A673 (cell line): ENCODE measurements at regions not wholly inside any gene's neighbourhood (a gene's known extent, or its start where the extent isn't known, plus 50 kb on each side); places are given as distances from the start of the nearest gene placed in this dataset.

Experiments
- BruUV-seq: library from RNA; stranded (reverse); fragments of 400-500 nt; replicated peaks from 2 replicates; lab custom pipeline; 2021; lab: Mats Ljungman, UMichigan
- CTCF ChIA-PET: fragments of 300-600 bp; sonication (Branson Sonifier 250); formaldehyde crosslinking; loops from one replicate; lab custom pipeline; 2022; ENCODE audit warnings: antibody characterized with exemption; lab: Charles Lee
- POLR2A ChIA-PET: fragments of 300-600 bp; sonication (Branson Sonifier 250); formaldehyde crosslinking; loops from one replicate; lab custom pipeline; 2022; ENCODE audit warnings: antibody characterized with exemption; ENCODE audit not compliant: low non-redundant PET; lab: Charles Lee
- DNase-seq: peaks from one replicate; pipeline ENCODE4 v3.0.0-alpha.2; 2015; ENCODE audit warnings: low spot score
- H3K27ac ChIP-seq: fragments of 200-600 bp; sonication (generic); 2 replicates; pipeline ENCODE4 v1.5.1; 2016; ENCODE audit warnings: mixed run types, low read depth, mild to moderate bottlenecking, mixed read lengths, antibody characterized with exemption, low read length; ENCODE audit not compliant: poor library complexity, severe bottlenecking
- H3K27me3 ChIP-seq: fragments of 200-600 bp; sonication (generic); replicated peaks from 2 replicates; pipeline ENCODE4 v1.6.1; 2017; ENCODE audit warnings: mixed run types, low read depth, mild to moderate bottlenecking, mixed read lengths, antibody characterized with exemption, low read length; ENCODE audit not compliant: insufficient read depth, poor library complexity
- H3K36me3 ChIP-seq: fragments of 200-600 bp; sonication (generic); 2 replicates; pipeline ENCODE4 v1.6.1; 2016; ENCODE audit warnings: mixed run types, mild to moderate bottlenecking, mixed read lengths, antibody characterized with exemption, low read length; ENCODE audit not compliant: insufficient read depth, poor library complexity, severe bottlenecking
- H3K4me1 ChIP-seq: fragments of 200-600 bp; sonication (generic); 2 replicates; pipeline ENCODE4 v1.6.1; 2017; ENCODE audit warnings: mixed run types, mild to moderate bottlenecking, mixed read lengths, antibody characterized with exemption, low read length; ENCODE audit not compliant: insufficient read depth, poor library complexity, severe bottlenecking
- H3K4me3 ChIP-seq: fragments of 200-600 bp; sonication (generic); 2 replicates; pipeline ENCODE4 v1.5.1; 2016; ENCODE audit warnings: low read depth, mixed run types, mild to moderate bottlenecking, mixed read lengths, low read length; ENCODE audit not compliant: poor library complexity, severe bottlenecking
- H3K9me3 ChIP-seq: fragments of 200-600 bp; sonication (generic); 2 replicates; pipeline ENCODE4 v1.6.1; 2016; ENCODE audit warnings: mixed run types, low read depth, mild to moderate bottlenecking, mixed read lengths, antibody characterized with exemption, low read length; ENCODE audit not compliant: poor library complexity, severe bottlenecking
- EZH2 ChIP-seq: fragments of 200-600 bp; sonication (generic); IDR thresholded peaks from 2 replicates; pipeline ENCODE4 v1.6.1; 2017; ENCODE audit warnings: borderline replicate concordance, low read depth, mild to moderate bottlenecking, mixed read lengths, antibody characterized with exemption, low read length; ENCODE audit not compliant: poor library complexity, severe bottlenecking
- intact Hi-C: fragments of 100-400 bp; cut with micrococcal nuclease; formaldehyde crosslinking; loops from one replicate; pipeline ENCODE4 v1.10.0; 2022; ENCODE audit not compliant: unreplicated experiment
- TF ChIP-seq, protein P1 (sequence below): fragments of 300-800, 200-600 bp; sonication (generic); conservative IDR thresholded peaks from 2 replicates; pipeline ENCODE4 v1.5.1; 2017; ENCODE audit warnings: low read depth, mild to moderate bottlenecking, antibody characterized with exemption, low read length, moderate library complexity, mixed read lengths

DNA sequence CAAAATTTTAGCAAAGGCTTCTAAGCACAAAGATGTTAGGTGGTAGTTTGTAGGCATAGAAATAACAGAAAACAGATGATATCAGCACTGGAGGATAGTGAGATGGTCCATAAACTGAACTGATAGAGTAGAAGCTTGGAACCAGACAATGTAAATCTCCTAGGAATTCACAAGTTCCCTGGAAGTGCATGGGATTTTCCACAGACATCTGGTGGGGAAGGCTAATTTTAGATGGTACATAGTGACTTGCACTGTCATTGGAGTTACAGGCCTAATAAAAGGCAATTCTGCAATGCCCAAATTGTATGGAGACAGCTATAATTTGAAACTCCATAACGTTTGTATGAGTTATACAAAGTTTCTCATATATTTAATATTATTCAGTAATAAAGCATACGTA lies 653.0 kb upstream of the MEF2C start:
- CTCF ChIA-PET: no interaction called here

DNA sequence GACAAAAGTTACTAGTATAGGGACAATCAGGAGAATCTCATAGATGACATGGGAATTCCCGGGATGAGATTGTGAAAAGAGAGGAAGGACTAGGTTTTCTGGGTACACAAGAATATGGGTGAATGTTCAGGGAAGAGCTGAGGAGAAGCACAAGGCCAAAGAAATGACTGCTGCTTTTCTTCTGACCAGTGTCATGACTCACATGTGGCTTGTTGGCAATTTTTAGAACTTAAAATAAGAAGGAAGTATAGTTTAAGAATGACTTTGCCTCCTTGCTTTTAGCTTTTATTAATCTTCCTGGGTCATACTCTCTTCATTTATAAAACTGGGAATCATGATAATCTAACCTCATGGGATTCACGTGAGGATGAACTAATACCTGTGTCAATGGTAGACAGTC lies 652.4 kb upstream of the MEF2C start:
- Histone ChIP-seq H3K4me1 (no peaks in the 10 kb centered on the region), H3K4me3 (no peak overlapping the region), H3K27me3 (no peaks in the 10 kb centered on the region), H3K27ac (no peak overlapping the region), H3K9me3 (no peaks in the 10 kb centered on the region), H3K36me3 (no peaks in the 10 kb centered on the region)
- TF ChIP-seq, protein P1, sequence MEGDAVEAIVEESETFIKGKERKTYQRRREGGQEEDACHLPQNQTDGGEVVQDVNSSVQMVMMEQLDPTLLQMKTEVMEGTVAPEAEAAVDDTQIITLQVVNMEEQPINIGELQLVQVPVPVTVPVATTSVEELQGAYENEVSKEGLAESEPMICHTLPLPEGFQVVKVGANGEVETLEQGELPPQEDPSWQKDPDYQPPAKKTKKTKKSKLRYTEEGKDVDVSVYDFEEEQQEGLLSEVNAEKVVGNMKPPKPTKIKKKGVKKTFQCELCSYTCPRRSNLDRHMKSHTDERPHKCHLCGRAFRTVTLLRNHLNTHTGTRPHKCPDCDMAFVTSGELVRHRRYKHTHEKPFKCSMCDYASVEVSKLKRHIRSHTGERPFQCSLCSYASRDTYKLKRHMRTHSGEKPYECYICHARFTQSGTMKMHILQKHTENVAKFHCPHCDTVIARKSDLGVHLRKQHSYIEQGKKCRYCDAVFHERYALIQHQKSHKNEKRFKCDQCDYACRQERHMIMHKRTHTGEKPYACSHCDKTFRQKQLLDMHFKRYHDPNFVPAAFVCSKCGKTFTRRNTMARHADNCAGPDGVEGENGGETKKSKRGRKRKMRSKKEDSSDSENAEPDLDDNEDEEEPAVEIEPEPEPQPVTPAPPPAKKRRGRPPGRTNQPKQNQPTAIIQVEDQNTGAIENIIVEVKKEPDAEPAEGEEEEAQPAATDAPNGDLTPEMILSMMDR: no peak
- no peak for TF ChIP-seq EZH2
- CTCF ChIA-PET: no interaction called here
- BruUV-seq: no TSS peak
- POLR2A ChIA-PET: no interaction called here
- no peak for DNase-seq
- intact Hi-C loops: no loop called here

More for the DNA sequence above, 653.0 kb upstream of the MEF2C start:
- POLR2A ChIA-PET: no interaction called here
- H3K4me3 ChIP-seq: no peak overlapping the region
- DNase-seq: no peak
- no TSS peak for BruUV-seq
- no peaks in the 10 kb centered on the region for H3K4me1 ChIP-seq
- H3K27ac ChIP-seq: no peak overlapping the region
- TF ChIP-seq, protein P1: no peak
- TF ChIP-seq EZH2: no peak
- no peaks in the 10 kb centered on the region for H3K27me3 ChIP-seq
- H3K36me3 ChIP-seq: no peaks in the 10 kb centered on the region
- no peaks in the 10 kb centered on the region for H3K9me3 ChIP-seq
- intact Hi-C loops: no loop called here

DNA sequence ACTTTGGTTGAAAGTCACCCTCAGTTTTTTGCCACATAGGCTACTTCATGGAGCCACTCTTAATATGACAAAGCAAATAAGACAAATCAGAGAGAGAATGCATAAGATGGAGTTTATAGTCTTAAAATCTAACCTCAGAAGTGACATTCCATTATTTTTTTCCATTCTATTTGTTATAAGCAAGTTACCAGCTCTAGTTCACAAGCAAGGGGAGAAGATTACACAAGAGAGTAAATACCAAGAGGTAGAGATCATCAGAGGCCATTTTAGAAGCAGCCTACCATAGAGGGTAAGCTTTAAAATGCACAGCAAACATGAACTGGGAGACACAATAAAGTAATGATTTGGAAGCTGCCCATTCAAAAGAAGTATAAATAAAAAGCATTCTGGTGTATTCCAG lies 651.3 kb upstream of the MEF2C start:
- BruUV-seq: no TSS peak
- Histone ChIP-seq H3K36me3 (no peaks in the 10 kb centered on the region), H3K4me1 (no peaks in the 10 kb centered on the region), H3K27me3 (no peaks in the 10 kb centered on the region), H3K4me3 (no peak overlapping the region), H3K27ac (no peak overlapping the region), H3K9me3 (no peaks in the 10 kb centered on the region)
- DNase-seq: no peak
- TF ChIP-seq, protein P1: no peak
- no peak for TF ChIP-seq EZH2
- intact Hi-C loops: no loop called here
- POLR2A ChIA-PET: no interaction called here
- CTCF ChIA-PET: no interaction called here
